Stimulated activated CD4-positive, alpha-beta T cell treated with anti-CD3 and anti-CD28 coated beads, Interleukin-1b, Interleukin-23, amount 100 ng/mL, for 24 hours (primary cell): ENCODE measurements at regions not wholly inside any gene's neighbourhood (a gene's known extent, or its start where the extent isn't known, plus 50 kb on each side); places are given as distances from the start of the nearest gene placed in this dataset.
"Not testable (repeated sequence)": the region's sequence is repeated elsewhere in the genome, so short reads cannot be mapped to it uniquely, and the experiment has no call there.

Source experiments
- DNase-seq, 4 experiments: peaks; one replicate each; pipeline ENCODE4 v3.0.0-alpha.2; 2020; ENCODE audit warnings: low read depth in 4 of 4, low spot score in 1 of 4

GRCh38 chr2:180614776-180615175 is 365.6 kb upstream of the UBE2E3 start:
- DNase-seq: no peak

GRCh38 chr2:180609626-180610340 is 370.6 kb upstream of the UBE2E3 start:
- DNase-seq: no peak

GRCh38 chr2:180607514-180608049 is 372.8 kb upstream of the UBE2E3 start:
- no peak for DNase-seq

GRCh38 chr2:180604077-180604476 is 376.3 kb upstream of the UBE2E3 start:
- DNase-seq: no peak

- DNase-seq: no peak
Observed at GRCh38 chr2:180601016-180601415, 379.4 kb upstream of the UBE2E3 start.

GRCh38 chr2:180599804-180600203 is 380.6 kb upstream of the UBE2E3 start:
- DNase-seq: no peak

- DNase-seq: no peak
Observed at GRCh38 chr2:180597179-180597578, 383.2 kb upstream of the UBE2E3 start.

- DNase-seq: no peak
Observed at GRCh38 chr2:180596453-180596852, 384.0 kb upstream of the UBE2E3 start.

GRCh38 chr2:180591947-180592346 is 388.5 kb upstream of the UBE2E3 start:
- no peak for DNase-seq

- not testable (repeated sequence) for DNase-seq
Observed at GRCh38 chr2:180591093-180591781, 389.2 kb upstream of the UBE2E3 start.

GRCh38 chr2:180583441-180584140 is 396.8 kb upstream of the UBE2E3 start:
- no peak for DNase-seq

GRCh38 chr2:180579388-180579787 is 401.0 kb upstream of the UBE2E3 start:
- DNase-seq: no peak

- no peak for DNase-seq
Observed at GRCh38 chr2:180578441-180578840, 402.0 kb upstream of the UBE2E3 start.

- DNase-seq: no peak
Observed at GRCh38 chr2:180577567-180577966, 402.8 kb upstream of the UBE2E3 start.

GRCh38 chr2:180573951-180574350 is 406.5 kb upstream of the UBE2E3 start:
- DNase-seq: no peak

GRCh38 chr2:180572346-180572745 is 408.1 kb upstream of the UBE2E3 start:
- DNase-seq: no peak

- DNase-seq: no peak
Observed at GRCh38 chr2:180571559-180571958, 408.8 kb upstream of the UBE2E3 start.

GRCh38 chr2:180570864-180571263 is 409.5 kb upstream of the UBE2E3 start:
- no peak for DNase-seq

GRCh38 chr2:180564051-180564450 is 416.4 kb upstream of the UBE2E3 start:
- DNase-seq: no peak

- no peak for DNase-seq
Observed at GRCh38 chr2:180562378-180562777, 418.0 kb upstream of the UBE2E3 start.

GRCh38 chr2:180559771-180560170 is 420.6 kb upstream of the UBE2E3 start:
- no peak for DNase-seq

GRCh38 chr2:180559038-180559437 is 421.4 kb upstream of the UBE2E3 start:
- no peak for DNase-seq
